Activated T-cell treated with anti-CD3 and anti-CD28 coated beads, Interleukin-2, amount 50 U/mL, for 48 hours (primary cell): ENCODE measurements at regions not wholly inside any gene's neighbourhood (a gene's known extent, or its start where the extent isn't known, plus 50 kb on each side); places are given as distances from the start of the nearest gene placed in this dataset.

ENCODE experiments used
- DNase-seq, 2 experiments: peaks; one replicate each; pipeline ENCODE4 v3.0.0-alpha.2; 2020

GRCh38 chr10:128286141-128286761, 160.0 kb upstream of the MKI67 start:
- DNase-seq: no peak

GRCh38 chr10:128286762-128287500, 160.7 kb upstream of the MKI67 start:
- DNase-seq: no peak

GRCh38 chr10:128287921-128288320, 161.7 kb upstream of the MKI67 start:
- DNase-seq: no peak

- DNase-seq: no peak
Measured at GRCh38 chr10:128289621-128290020, 163.4 kb upstream of the MKI67 start.

GRCh38 chr10:128295003-128295402, 168.8 kb upstream of the MKI67 start:
- no peak for DNase-seq

- no peak for DNase-seq
Measured at GRCh38 chr10:128296253-128297007, 170.2 kb upstream of the MKI67 start.

- no peak for DNase-seq
Measured at GRCh38 chr10:128297709-128298378, 171.6 kb upstream of the MKI67 start.

- no peak for DNase-seq
Measured at GRCh38 chr10:128298587-128298986, 172.4 kb upstream of the MKI67 start.

- DNase-seq: no peak
Measured at GRCh38 chr10:128300290-128300824, 174.1 kb upstream of the MKI67 start.

GRCh38 chr10:128301051-128301450, 174.8 kb upstream of the MKI67 start:
- DNase-seq: no peak

GRCh38 chr10:128302808-128303207, 176.6 kb upstream of the MKI67 start:
- no peak for DNase-seq

GRCh38 chr10:128304271-128304670, 178.0 kb upstream of the MKI67 start:
- DNase-seq: no peak

GRCh38 chr10:128305601-128306345, 179.6 kb upstream of the MKI67 start:
- DNase-seq: no peak

- DNase-seq: no peak
Measured at GRCh38 chr10:128306535-128306934, 180.3 kb upstream of the MKI67 start.

GRCh38 chr10:128306966-128307365, 180.7 kb upstream of the MKI67 start:
- no peak for DNase-seq

GRCh38 chr10:128307820-128308219, 181.6 kb upstream of the MKI67 start:
- DNase-seq: no peak

GRCh38 chr10:128310971-128311658, 184.9 kb upstream of the MKI67 start:
- DNase-seq: no peak

GRCh38 chr10:128312250-128312649, 186.0 kb upstream of the MKI67 start:
- DNase-seq: no peak

GRCh38 chr10:128314686-128315085, 188.5 kb upstream of the MKI67 start:
- no peak for DNase-seq

GRCh38 chr10:128316121-128316726, 190.0 kb upstream of the MKI67 start:
- no peak for DNase-seq

- DNase-seq: no peak
Measured at GRCh38 chr10:128316925-128317324, 190.7 kb upstream of the MKI67 start.
